ENCODE measurements at regions not wholly inside any gene's neighbourhood (a gene's known extent, or its start where the extent isn't known, plus 50 kb on each side); places are given as distances from the start of the nearest gene placed in this dataset.

DNA sequence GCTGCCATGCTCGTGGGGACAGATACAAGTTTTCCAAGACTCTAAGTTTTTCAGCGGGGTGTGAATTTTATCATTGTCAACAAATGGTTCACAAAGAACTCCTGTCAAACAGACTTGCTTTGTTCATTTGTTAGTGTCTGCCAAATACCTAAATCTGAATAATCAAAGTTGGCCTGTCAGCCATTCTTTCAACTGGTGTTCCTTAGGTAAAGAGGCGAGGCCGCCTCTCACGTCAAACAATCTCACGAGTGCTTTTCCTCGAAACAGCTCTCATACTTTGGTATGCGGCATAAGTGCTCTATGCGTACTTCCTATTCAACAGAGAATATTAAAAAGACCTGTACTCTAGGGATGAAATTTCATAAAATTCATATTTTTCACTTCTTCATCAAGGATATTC lies 51.4 kb upstream of the KANK4 start:
- H3K4me1 ChIP-seq (ENCODE audit: low read depth), result no peaks in the 10 kb centered on the region
- H3K36me3 ChIP-seq (ENCODE audit: low read depth), result no peaks in the 10 kb centered on the region
- intact Hi-C loops (cut with DNase I, micrococcal nuclease), result no loop called here
- TF ChIP-seq, protein P1, sequence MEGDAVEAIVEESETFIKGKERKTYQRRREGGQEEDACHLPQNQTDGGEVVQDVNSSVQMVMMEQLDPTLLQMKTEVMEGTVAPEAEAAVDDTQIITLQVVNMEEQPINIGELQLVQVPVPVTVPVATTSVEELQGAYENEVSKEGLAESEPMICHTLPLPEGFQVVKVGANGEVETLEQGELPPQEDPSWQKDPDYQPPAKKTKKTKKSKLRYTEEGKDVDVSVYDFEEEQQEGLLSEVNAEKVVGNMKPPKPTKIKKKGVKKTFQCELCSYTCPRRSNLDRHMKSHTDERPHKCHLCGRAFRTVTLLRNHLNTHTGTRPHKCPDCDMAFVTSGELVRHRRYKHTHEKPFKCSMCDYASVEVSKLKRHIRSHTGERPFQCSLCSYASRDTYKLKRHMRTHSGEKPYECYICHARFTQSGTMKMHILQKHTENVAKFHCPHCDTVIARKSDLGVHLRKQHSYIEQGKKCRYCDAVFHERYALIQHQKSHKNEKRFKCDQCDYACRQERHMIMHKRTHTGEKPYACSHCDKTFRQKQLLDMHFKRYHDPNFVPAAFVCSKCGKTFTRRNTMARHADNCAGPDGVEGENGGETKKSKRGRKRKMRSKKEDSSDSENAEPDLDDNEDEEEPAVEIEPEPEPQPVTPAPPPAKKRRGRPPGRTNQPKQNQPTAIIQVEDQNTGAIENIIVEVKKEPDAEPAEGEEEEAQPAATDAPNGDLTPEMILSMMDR (IDR thresholded peaks at IDR 0.05), result no peak
- peaks cover 2% of the 10 kb centered on the region for H3K9me3 ChIP-seq
- H3K4me3 ChIP-seq, result no peak overlapping the region
- DNase-seq (no peak), ATAC-seq (no peak)

DNA sequence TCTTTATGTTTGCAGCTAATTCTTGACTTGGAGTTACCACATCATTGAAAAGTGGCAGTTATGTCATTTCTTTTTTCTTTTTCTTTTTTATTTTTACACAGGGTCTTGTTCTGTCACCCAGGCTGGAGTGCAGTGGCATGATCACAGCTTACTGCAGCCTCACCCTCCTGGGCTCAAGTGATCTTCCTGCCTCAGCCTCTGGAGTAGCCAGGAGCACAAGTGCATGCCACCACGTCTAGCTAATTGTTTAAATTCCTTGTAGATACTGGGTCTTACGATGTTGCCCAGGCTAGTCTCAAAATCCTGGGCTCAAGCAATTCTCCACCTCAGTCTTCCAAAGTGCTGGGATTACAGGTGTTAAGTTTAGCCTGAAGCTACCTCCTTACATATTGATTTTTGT lies 52.1 kb upstream of the KANK4 start:
- ATAC-seq (no peak), DNase-seq (no peak)
- TF ChIP-seq, protein P1 (IDR thresholded peaks at IDR 0.05), result no peak
- Histone ChIP-seq H3K4me1 (ENCODE audit: low read depth) (no peaks in the 10 kb centered on the region), H3K36me3 (ENCODE audit: low read depth) (no peaks in the 10 kb centered on the region), H3K4me3 (no peak overlapping the region), H3K9me3 (peaks cover 2% of the 10 kb centered on the region)
- intact Hi-C loops (cut with DNase I, micrococcal nuclease), result no loop called here

DNA sequence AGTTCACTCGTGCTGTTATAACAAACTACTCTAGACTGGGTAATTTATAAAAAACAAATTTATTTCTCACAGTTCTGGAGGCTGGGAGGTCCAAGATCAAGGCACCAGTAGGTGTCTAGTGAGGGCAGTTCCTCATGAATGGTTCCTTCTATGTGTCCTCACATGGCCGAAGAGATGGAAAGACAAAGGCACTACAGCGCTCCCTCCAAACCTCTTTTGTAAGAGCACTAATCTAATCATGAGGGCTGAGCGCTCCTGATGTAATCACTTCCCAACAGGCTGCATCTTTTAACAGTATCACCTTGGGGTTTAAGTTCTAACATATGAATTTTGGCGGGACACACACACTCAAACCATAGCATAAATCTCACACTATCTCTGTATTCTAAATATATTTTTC lies 54.0 kb upstream of the KANK4 start:
- no peak for DNase-seq
- Histone ChIP-seq H3K9me3 (no peaks in the 10 kb centered on the region), H3K4me3 (no peak overlapping the region), H3K36me3 (ENCODE audit: low read depth) (no peaks in the 10 kb centered on the region), H3K4me1 (ENCODE audit: low read depth) (no peaks in the 10 kb centered on the region)
- intact Hi-C loops (cut with DNase I, micrococcal nuclease), result no loop called here
- TF ChIP-seq, protein P1 (IDR thresholded peaks at IDR 0.05), result no peak
- ATAC-seq, result no peak

DNA sequence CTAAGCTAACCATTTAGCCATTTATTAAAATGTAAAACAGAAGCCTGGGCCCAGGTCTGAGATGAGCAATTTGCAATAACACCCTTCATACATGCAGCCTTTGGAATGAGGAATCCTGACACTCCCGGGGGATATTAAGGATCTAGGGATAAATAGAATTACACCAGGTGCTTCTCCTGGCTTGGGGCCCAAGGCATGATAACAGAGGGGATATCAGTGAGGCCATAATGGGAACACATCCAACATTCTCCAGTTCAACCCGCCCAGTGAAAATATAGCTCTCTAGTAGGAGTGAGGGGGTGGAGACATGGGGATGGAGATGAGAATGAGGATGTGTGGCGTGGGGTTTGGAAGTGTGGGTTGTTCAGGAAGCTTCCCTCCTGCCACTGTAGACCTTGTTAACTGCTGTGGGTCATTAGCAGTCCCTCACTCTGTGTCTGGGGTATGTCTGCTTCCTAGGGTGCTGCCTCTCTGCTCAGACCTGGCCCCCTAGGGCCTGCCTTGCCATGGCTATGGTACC lies 57.9 kb upstream of the KANK4 start:
- Histone ChIP-seq H3K4me3 (no peak overlapping the region), H3K9me3 (no peaks in the 10 kb centered on the region), H3K4me1 (ENCODE audit: low read depth) (no peaks in the 10 kb centered on the region), H3K36me3 (ENCODE audit: low read depth) (no peaks in the 10 kb centered on the region)
- TF ChIP-seq, protein P1 (IDR thresholded peaks at IDR 0.05), result no peak
- ATAC-seq (no peak), DNase-seq (no peak)
- intact Hi-C loops (cut with DNase I, micrococcal nuclease), result no loop called here

DNA sequence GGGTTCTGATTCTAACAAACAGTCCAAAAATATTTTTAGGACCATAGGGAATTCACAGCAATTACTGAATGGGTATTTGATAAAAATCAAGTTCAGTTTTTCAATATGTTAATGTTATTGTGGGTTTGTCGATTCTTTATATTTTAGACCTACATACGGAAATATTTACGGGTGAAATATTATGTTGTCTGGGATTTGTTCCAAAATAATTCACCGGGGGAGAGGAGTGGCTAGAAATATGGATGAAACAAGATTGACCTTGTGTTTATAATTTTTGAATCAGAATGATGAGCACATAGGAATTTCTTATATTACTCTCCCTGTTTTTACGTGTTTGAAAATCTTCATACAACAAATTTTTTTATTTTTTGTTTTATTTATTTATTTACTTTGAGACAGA lies 56.7 kb upstream of the USP1 start:
- Histone ChIP-seq H3K4me1 (ENCODE audit: low read depth) (no peaks in the 10 kb centered on the region), H3K36me3 (ENCODE audit: low read depth) (no peaks in the 10 kb centered on the region), H3K4me3 (no peak overlapping the region), H3K9me3 (no peaks in the 10 kb centered on the region)
- ATAC-seq (no peak), DNase-seq (no peak)
- intact Hi-C loops (cut with DNase I, micrococcal nuclease), result no loop called here
- TF ChIP-seq, protein P1 (IDR thresholded peaks at IDR 0.05), result no peak
